Mesenchymal stem cell (in vitro differentiated cells and primary cell): ENCODE measurements at regions not wholly inside any gene's neighbourhood (a gene's known extent, or its start where the extent isn't known, plus 50 kb on each side); places are given as distances from the start of the nearest gene placed in this dataset.
"Not testable (repeated sequence)": the region's sequence is repeated elsewhere in the genome, so short reads cannot be mapped to it uniquely, and the experiment has no call there.

Experiments
- DNase-seq: peaks from one replicate; pipeline ENCODE4 v3.0.0-alpha.2; 2013
- H2AFZ ChIP-seq: one replicate; pipeline ENCODE4 v1.6.1; 2013; ENCODE audit warnings: low read depth, mild to moderate bottlenecking, control low read depth, inconsistent platforms, low read length, moderate library complexity
- H2AK5ac ChIP-seq: 2 replicates; pipeline ENCODE4 v1.6.1; 2013; ENCODE audit warnings: low read length, moderate library complexity, mild to moderate bottlenecking, inconsistent platforms; ENCODE audit not compliant: severe bottlenecking
- H2BK120ac ChIP-seq: one replicate; pipeline ENCODE4 v1.6.1; 2013; ENCODE audit warnings: low read depth, mild to moderate bottlenecking, inconsistent platforms, low read length, moderate library complexity
- H2BK12ac ChIP-seq, 2 experiments: one replicate each; pipeline ENCODE4 v1.6.1; 2013; ENCODE audit warnings: inconsistent platforms in 2 of 2, low read length in 2 of 2, mild to moderate bottlenecking in 2 of 2, moderate library complexity in 2 of 2, control low read depth in 1 of 2
- H2BK15ac ChIP-seq: one replicate; pipeline ENCODE4 v1.6.1; 2013; ENCODE audit warnings: mild to moderate bottlenecking, low read depth, inconsistent platforms; ENCODE audit not compliant: poor library complexity, severe bottlenecking
- H2BK5ac ChIP-seq: 2 replicates; pipeline ENCODE4 v1.6.1; 2013; ENCODE audit warnings: low read depth, mild to moderate bottlenecking, low read length, control low read depth, inconsistent platforms; ENCODE audit not compliant: poor library complexity, severe bottlenecking
- H3K14ac ChIP-seq, 2 experiments: one replicate each; pipeline ENCODE4 v1.6.1; 2013; ENCODE audit warnings: inconsistent platforms in 2 of 2, low read length in 2 of 2, control low read depth in 1 of 2, mild to moderate bottlenecking in 1 of 2, moderate library complexity in 1 of 2
- H3K18ac ChIP-seq, 2 experiments: one replicate each; pipeline ENCODE4 v1.6.1; 2013; ENCODE audit warnings: inconsistent platforms in 2 of 2, low read length in 2 of 2, control low read depth in 1 of 2, low read depth in 1 of 2, mild to moderate bottlenecking in 1 of 2
- H3K23ac ChIP-seq, 2 experiments: one replicate each; pipeline ENCODE4 v1.6.1; 2013; ENCODE audit warnings: inconsistent platforms in 2 of 2, low read length in 2 of 2, mild to moderate bottlenecking in 2 of 2, moderate library complexity in 2 of 2, control low read depth in 1 of 2
- H3K27ac ChIP-seq: 2 replicates; pipeline ENCODE4 v1.5.1; 2013; ENCODE audit warnings: mild to moderate bottlenecking, moderate library complexity, low read length, control low read depth, inconsistent platforms; ENCODE audit not compliant: poor library complexity, severe bottlenecking
- H3K27me3 ChIP-seq, 2 experiments: 2 replicates each; pipeline versions ENCODE4 v1.6.1 to v1.7.0; 2013; ENCODE audit warnings: low read length in 2 of 2, mild to moderate bottlenecking in 2 of 2, moderate library complexity in 2 of 2, control low read depth in 1 of 2, inconsistent platforms in 1 of 2; ENCODE audit not compliant: control insufficient read depth in 1 of 2, insufficient read depth in 1 of 2
- H3K36me3 ChIP-seq, 2 experiments: 2 replicates each; pipeline versions ENCODE4 v1.6.1 to v1.7.0; 2013; ENCODE audit warnings: low read length in 2 of 2, control low read depth in 1 of 2, inconsistent platforms in 1 of 2, low read depth in 1 of 2, mild to moderate bottlenecking in 1 of 2; ENCODE audit not compliant: insufficient read depth in 2 of 2, control insufficient read depth in 1 of 2
- H3K4ac ChIP-seq, 2 experiments: one replicate each; pipeline ENCODE4 v1.6.1; 2013; ENCODE audit warnings: inconsistent platforms in 2 of 2, low read length in 2 of 2, mild to moderate bottlenecking in 2 of 2, moderate library complexity in 2 of 2, control low read depth in 1 of 2, low read depth in 1 of 2
- H3K4me1 ChIP-seq: 2 replicates; pipeline ENCODE4 v1.6.1; 2013; ENCODE audit warnings: low read depth, low read length, control low read depth; ENCODE audit not compliant: control insufficient read depth, insufficient read depth
- H3K4me2 ChIP-seq: 2 replicates; pipeline ENCODE4 v1.6.1; 2013; ENCODE audit warnings: low read length, mild to moderate bottlenecking, inconsistent platforms; ENCODE audit not compliant: poor library complexity, severe bottlenecking
- H3K4me3 ChIP-seq, 2 experiments: 2 replicates each; pipeline versions ENCODE4 v1.5.1 to v1.7.0; 2013; ENCODE audit warnings: low read length in 2 of 2, mild to moderate bottlenecking in 2 of 2, control low read depth in 1 of 2, low read depth in 1 of 2; ENCODE audit not compliant: insufficient read depth in 1 of 2
- H3K79me1 ChIP-seq: replicated peaks from 2 replicates; pipeline ENCODE4 v1.6.1; 2013; ENCODE audit warnings: mild to moderate bottlenecking, control low read depth, low read length, inconsistent platforms; ENCODE audit not compliant: poor library complexity, severe bottlenecking
- H3K9ac ChIP-seq: 2 replicates; pipeline ENCODE4 v1.7.0; 2013; ENCODE audit warnings: mild to moderate bottlenecking, low read length, moderate library complexity
- H3K9me3 ChIP-seq: 2 replicates; pipeline ENCODE4 v1.7.0; 2013; ENCODE audit warnings: mild to moderate bottlenecking, low read length; ENCODE audit not compliant: control insufficient read depth
- H4K8ac ChIP-seq: one replicate; pipeline ENCODE4 v1.6.1; 2013; ENCODE audit warnings: inconsistent platforms, mild to moderate bottlenecking, low read length, moderate library complexity
- H4K91ac ChIP-seq: one replicate; pipeline ENCODE4 v1.6.1; 2013; ENCODE audit warnings: mild to moderate bottlenecking, low read length, inconsistent platforms
- WGBS: methylation state at CpG from one replicate; pipeline ENCODE4 v1.1.7; 2013; ENCODE audit warnings: mixed read lengths; 5-methylcytosine and 5-hydroxymethylcytosine counted together

GRCh38 chr3:16013568-16013967, 160.9 kb upstream of the GALNT15 start:
- Histone ChIP-seq H3K36me3 (peaks cover 0 to 2% of the 10 kb centered on the region in 2 experiments), H3K27ac (no peak overlapping the region), H4K91ac (no peak overlapping the region), H2AK5ac (no peak overlapping the region), H3K4me3 (no peak overlapping the region), H2BK12ac (no peak overlapping the region), H3K4me1 (peaks cover 4% of the 10 kb centered on the region), H4K8ac (no peak overlapping the region), H3K4ac (no peak overlapping the region), H2AFZ (no peak overlapping the region), H3K79me1 (no peaks in the 10 kb centered on the region), H2BK15ac (no peak overlapping the region), H2BK120ac (no peak overlapping the region), H3K14ac (no peak overlapping the region), H3K18ac (no peak overlapping the region), H2BK5ac (no peak overlapping the region), H3K9me3 (peaks cover 1% of the 10 kb centered on the region), H3K9ac (no peak overlapping the region), H3K27me3 (no peaks in the 10 kb centered on the region), H3K23ac (no peak overlapping the region), H3K4me2 (no peak overlapping the region)
- DNase-seq, result no peak
- WGBS, result no CpG with 5 or more reads among the region's 2 CpGs

GRCh38 chr3:16021801-16022200, 152.7 kb upstream of the GALNT15 start:
- H3K9ac ChIP-seq, H3K23ac ChIP-seq, H3K4me1 ChIP-seq, H3K4me3 ChIP-seq, H3K18ac ChIP-seq, H3K27ac ChIP-seq, H3K14ac ChIP-seq, H2BK12ac ChIP-seq, H3K36me3 ChIP-seq, H2AK5ac ChIP-seq, H3K79me1 ChIP-seq, H3K9me3 ChIP-seq, H3K4me2 ChIP-seq, H4K91ac ChIP-seq, H2AFZ ChIP-seq, H4K8ac ChIP-seq, H2BK120ac ChIP-seq, H2BK15ac ChIP-seq, H3K27me3 ChIP-seq, H2BK5ac ChIP-seq, DNase-seq, H3K4ac ChIP-seq: not testable (repeated sequence)
- 86% methylated on average over 3 of the region's 4 CpGs for WGBS

- not testable (repeated sequence) for H3K9ac ChIP-seq, H2BK5ac ChIP-seq, H3K4me2 ChIP-seq, H3K27ac ChIP-seq, H2BK120ac ChIP-seq, DNase-seq, H3K18ac ChIP-seq, H3K4me3 ChIP-seq, H2BK15ac ChIP-seq, H3K4ac ChIP-seq, H3K14ac ChIP-seq, H4K8ac ChIP-seq, H3K27me3 ChIP-seq, H3K23ac ChIP-seq, H3K79me1 ChIP-seq, H3K36me3 ChIP-seq, H2BK12ac ChIP-seq, H2AK5ac ChIP-seq, H2AFZ ChIP-seq, H4K91ac ChIP-seq, H3K4me1 ChIP-seq, H3K9me3 ChIP-seq
- WGBS, result 81% methylated on average over 4 of the region's 4 CpGs
These were observed 150.6 kb upstream of the GALNT15 start for GRCh38 chr3:16023881-16024280.

GRCh38 chr3:16024548-16024947, 149.9 kb upstream of the GALNT15 start:
- Histone ChIP-seq H2AK5ac (no peak overlapping the region), H2AFZ (no peak overlapping the region), H2BK120ac (no peak overlapping the region), H2BK5ac (no peak overlapping the region), H4K91ac (no peak overlapping the region), H3K4me2 (no peak overlapping the region), H3K27me3 (no peaks in the 10 kb centered on the region), H3K4me1 (no peaks in the 10 kb centered on the region), H3K9ac (no peak overlapping the region), H2BK12ac (no peak overlapping the region), H3K23ac (no peak overlapping the region), H3K27ac (no peak overlapping the region), H3K9me3 (no peaks in the 10 kb centered on the region), H3K36me3 (no peaks in the 10 kb centered on the region), H2BK15ac (no peak overlapping the region), H3K18ac (no peak overlapping the region), H4K8ac (no peak overlapping the region), H3K14ac (no peak overlapping the region), H3K4me3 (no peak overlapping the region), H3K4ac (no peak overlapping the region), H3K79me1 (no peaks in the 10 kb centered on the region)
- 63% methylated on average over 1 of the region's 1 CpG for WGBS
- no peak for DNase-seq
